Uterus (tissue), 3 donors: ENCODE measurements at regions not wholly inside any gene's neighbourhood (a gene's known extent, or its start where the extent isn't known, plus 50 kb on each side); places are given as distances from the start of the nearest gene placed in this dataset.

Experiments used
- DNase-seq, 2 donors: peaks; one replicate each; pipeline ENCODE4 v3.0.0-alpha.2; 2019 to 2020
- H3K27ac ChIP-seq, 2 donors: fragments of 200-600 bp; sonication (generic); 1 replicate in 1 of 2; 2 replicates in 1 of 2; pipeline ENCODE4 v1.5.1; 2016 to 2018
- H3K27me3 ChIP-seq, 2 donors: fragments of 200-600 bp; sonication (generic); one replicate each; pipeline ENCODE4 v1.5.1; 2018 to 2019; ENCODE audit warnings: control low read depth in 1 of 2
- H3K36me3 ChIP-seq, 2 donors: fragments of 200-600 bp; sonication (generic); one replicate each; pipeline ENCODE4 v1.5.1; 2019; ENCODE audit warnings: control low read depth in 1 of 2
- H3K4me1 ChIP-seq, 2 donors: fragments of 200-600 bp; sonication (generic); one replicate each; pipeline ENCODE4 v1.5.1; 2018 to 2019; ENCODE audit warnings: control low read depth in 1 of 2
- H3K4me3 ChIP-seq, 2 donors: fragments of 200-600 bp; sonication (generic); 1 replicate in 1 of 2; 2 replicates in 1 of 2; pipeline ENCODE4 v1.5.1; 2018 to 2019; ENCODE audit warnings: mild to moderate bottlenecking in 1 of 2
- H3K9me3 ChIP-seq, 2 donors: fragments of 200-600 bp; sonication (generic); one replicate each; pipeline ENCODE4 v1.5.1; 2019; ENCODE audit warnings: control low read depth in 1 of 2
- CTCF ChIP-seq, 4 experiments: fragments of 200-600 bp in 2 of 4; fragments of 450-650 bp in 2 of 4; sonication (generic) in 2 of 4; IDR thresholded peaks; one replicate each; pipeline ENCODE4 v1.5.1; 2016 to 2019; ENCODE audit warnings: antibody characterized with exemption in 4 of 4, mild to moderate bottlenecking in 2 of 4, moderate library complexity in 1 of 4
- POLR2A ChIP-seq, 2 donors: fragments of 450-650 bp; IDR thresholded peaks; one replicate each; pipeline ENCODE4 v1.6.1; 2016; ENCODE audit warnings: antibody characterized with exemption in 2 of 2, mild to moderate bottlenecking in 1 of 2, moderate library complexity in 1 of 2
- intact Hi-C: fragments of 100-400 bp; cut with DNase I; formaldehyde crosslinking; loops from one replicate; pipeline ENCODE4 v1.15.1; 2023; ENCODE audit warnings: low total_unique reads
- donor health status: DM: yes; HTN: yes; CAD: no.

- no peaks in the 10 kb centered on the region for H3K4me1 ChIP-seq
- H3K27me3 ChIP-seq = no peaks in the 10 kb centered on the region
- no peak overlapping the region for H3K27ac ChIP-seq
- no peak for TF ChIP-seq POLR2A (IDR thresholded peaks at IDR 0.05)
- no peak for TF ChIP-seq CTCF (IDR thresholded peaks at IDR 0.05)
- no peaks in the 10 kb centered on the region for H3K36me3 ChIP-seq
- no peaks in the 10 kb centered on the region for H3K9me3 ChIP-seq
- intact Hi-C loops = no loop called here
- H3K4me3 ChIP-seq = no peak overlapping the region
- DNase-seq = no peak
Observed at GRCh38 chr4:28251831-28252230, 1391.2 kb downstream of the STIM2 start.

- H3K4me3 ChIP-seq = no peak overlapping the region
- no peak for DNase-seq
- intact Hi-C loops = no loop called here
- TF ChIP-seq CTCF (IDR thresholded peaks at IDR 0.05) (no peak), POLR2A (IDR thresholded peaks at IDR 0.05) (no peak)
- H3K4me1 ChIP-seq = no peaks in the 10 kb centered on the region
- no peaks in the 10 kb centered on the region for H3K36me3 ChIP-seq
- no peaks in the 10 kb centered on the region for H3K27me3 ChIP-seq
- H3K27ac ChIP-seq = no peak overlapping the region
- no peaks in the 10 kb centered on the region for H3K9me3 ChIP-seq
Observed at GRCh38 chr4:28254003-28254402, 1393.4 kb downstream of the STIM2 start.

GRCh38 chr4:28256295-28256694 lies 1395.7 kb downstream of the STIM2 start:
- TF ChIP-seq POLR2A (IDR thresholded peaks at IDR 0.05) = no peak
- TF ChIP-seq CTCF (IDR thresholded peaks at IDR 0.05) = no peak
- no peak for DNase-seq
- Histone ChIP-seq H3K27ac (no peak overlapping the region), H3K4me3 (no peak overlapping the region), H3K27me3 (no peaks in the 10 kb centered on the region), H3K36me3 (no peaks in the 10 kb centered on the region), H3K4me1 (no peaks in the 10 kb centered on the region), H3K9me3 (no peaks in the 10 kb centered on the region)
- intact Hi-C loops = no loop called here

- no peak for DNase-seq
- Histone ChIP-seq H3K27me3 (no peaks in the 10 kb centered on the region), H3K4me3 (no peak overlapping the region), H3K9me3 (no peaks in the 10 kb centered on the region), H3K4me1 (no peaks in the 10 kb centered on the region), H3K27ac (no peak overlapping the region), H3K36me3 (no peaks in the 10 kb centered on the region)
- TF ChIP-seq POLR2A (IDR thresholded peaks at IDR 0.05) (no peak), CTCF (IDR thresholded peaks at IDR 0.05) (no peak)
- intact Hi-C loops = no loop called here
Observed at GRCh38 chr4:28259951-28260350, 1399.3 kb downstream of the STIM2 start.

- TF ChIP-seq POLR2A (IDR thresholded peaks at IDR 0.05) (no peak), CTCF (IDR thresholded peaks at IDR 0.05) (no peak)
- Histone ChIP-seq H3K36me3 (no peaks in the 10 kb centered on the region), H3K4me3 (no peak overlapping the region), H3K9me3 (no peaks in the 10 kb centered on the region), H3K27me3 (no peaks in the 10 kb centered on the region), H3K27ac (no peak overlapping the region), H3K4me1 (no peaks in the 10 kb centered on the region)
- no peak for DNase-seq
- intact Hi-C loops = no loop called here
Observed at GRCh38 chr4:28267166-28267565, 1406.5 kb downstream of the STIM2 start.
